ENCODE measurements at regions not wholly inside any gene's neighbourhood (a gene's known extent, or its start where the extent isn't known, plus 50 kb on each side); places are given as distances from the start of the nearest gene placed in this dataset.

DNA sequence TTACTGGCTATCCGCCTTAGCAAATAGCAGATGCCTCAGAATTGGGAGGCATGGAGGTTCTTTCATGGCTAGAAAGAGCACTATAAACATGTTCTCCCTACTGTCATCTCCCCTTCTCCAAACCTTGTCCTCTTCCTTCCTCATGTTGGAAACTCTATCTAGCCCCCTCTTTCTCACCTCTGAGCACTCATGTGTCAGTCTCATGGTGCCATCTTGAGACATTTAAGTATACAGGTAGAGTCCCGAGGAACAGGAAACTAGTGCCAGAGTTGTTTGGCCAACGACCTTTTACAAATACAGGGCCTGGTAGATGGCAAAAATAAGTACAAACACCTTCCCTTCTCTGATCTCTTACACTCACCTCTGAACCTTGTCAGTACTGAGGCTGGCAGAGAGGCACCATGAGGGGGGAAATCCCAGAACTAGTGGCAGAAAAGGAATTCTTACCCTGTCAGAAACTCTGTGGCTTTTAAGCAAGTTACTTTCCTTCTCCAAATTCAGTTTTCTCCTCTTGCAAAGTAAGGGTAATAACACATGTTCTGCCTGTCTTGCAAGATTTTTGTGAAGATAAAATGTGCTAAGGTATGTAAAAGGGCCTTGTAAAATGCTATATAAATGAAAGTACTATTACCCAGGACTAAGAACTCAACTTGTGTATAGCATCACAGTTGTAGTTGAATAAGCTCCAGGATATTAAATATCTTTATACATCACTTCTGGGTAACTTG, 94.1 kb upstream of the SNX2 start:
- no peak overlapping the region for H3K4me3 ChIP-seq (ENCODE audit: insufficient read depth, low read depth, low read length)
- no peak overlapping the region for H4K91ac ChIP-seq (ENCODE audit: insufficient read depth, low read depth, low read length)
- H2BK15ac ChIP-seq (ENCODE audit: low read depth, low read length): no peak overlapping the region
- H3K4ac ChIP-seq (ENCODE audit: low read depth, low read length): no peak overlapping the region
- no peak overlapping the region for H2AK5ac ChIP-seq (ENCODE audit: low read depth, low read length)
- WGBS, 2 experiments (ENCODE audit: extremely low coverage in 2 of 2, insufficient read length in 1 of 2): 80% methylated on average over 1 of the region's 3 CpGs; no CpG with 5 or more reads in 1 of the 2 experiments
- CTCF ChIA-PET: no interaction called here
- no peak overlapping the region for H3K4me2 ChIP-seq (ENCODE audit: low read depth, low read length)
- no peaks in the 10 kb centered on the region for H3K4me1 ChIP-seq (ENCODE audit: control insufficient read depth, insufficient read depth, low read length)
- H3K36me3 ChIP-seq (ENCODE audit: control insufficient read depth, insufficient read depth, low read length): no peaks in the 10 kb centered on the region
- POLR2A ChIA-PET (ENCODE audit: unreplicated experiment): no interaction called here
- no peak overlapping the region for H2AK9ac ChIP-seq (replicated peaks; ENCODE audit: low read depth, low read length, poor library complexity)
- no peak overlapping the region for H3K18ac ChIP-seq (ENCODE audit: low read depth, low read length)
- TF ChIP-seq, protein P1, sequence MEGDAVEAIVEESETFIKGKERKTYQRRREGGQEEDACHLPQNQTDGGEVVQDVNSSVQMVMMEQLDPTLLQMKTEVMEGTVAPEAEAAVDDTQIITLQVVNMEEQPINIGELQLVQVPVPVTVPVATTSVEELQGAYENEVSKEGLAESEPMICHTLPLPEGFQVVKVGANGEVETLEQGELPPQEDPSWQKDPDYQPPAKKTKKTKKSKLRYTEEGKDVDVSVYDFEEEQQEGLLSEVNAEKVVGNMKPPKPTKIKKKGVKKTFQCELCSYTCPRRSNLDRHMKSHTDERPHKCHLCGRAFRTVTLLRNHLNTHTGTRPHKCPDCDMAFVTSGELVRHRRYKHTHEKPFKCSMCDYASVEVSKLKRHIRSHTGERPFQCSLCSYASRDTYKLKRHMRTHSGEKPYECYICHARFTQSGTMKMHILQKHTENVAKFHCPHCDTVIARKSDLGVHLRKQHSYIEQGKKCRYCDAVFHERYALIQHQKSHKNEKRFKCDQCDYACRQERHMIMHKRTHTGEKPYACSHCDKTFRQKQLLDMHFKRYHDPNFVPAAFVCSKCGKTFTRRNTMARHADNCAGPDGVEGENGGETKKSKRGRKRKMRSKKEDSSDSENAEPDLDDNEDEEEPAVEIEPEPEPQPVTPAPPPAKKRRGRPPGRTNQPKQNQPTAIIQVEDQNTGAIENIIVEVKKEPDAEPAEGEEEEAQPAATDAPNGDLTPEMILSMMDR (conservative IDR thresholded peaks at IDR 0.05; ENCODE audit: low read depth, low read length): no peak
- TF ChIP-seq RCOR1 (IDR thresholded peaks at IDR 0.05; ENCODE audit: insufficient replicate concordance, low read length): no peak
- TF ChIP-seq, protein P2, sequence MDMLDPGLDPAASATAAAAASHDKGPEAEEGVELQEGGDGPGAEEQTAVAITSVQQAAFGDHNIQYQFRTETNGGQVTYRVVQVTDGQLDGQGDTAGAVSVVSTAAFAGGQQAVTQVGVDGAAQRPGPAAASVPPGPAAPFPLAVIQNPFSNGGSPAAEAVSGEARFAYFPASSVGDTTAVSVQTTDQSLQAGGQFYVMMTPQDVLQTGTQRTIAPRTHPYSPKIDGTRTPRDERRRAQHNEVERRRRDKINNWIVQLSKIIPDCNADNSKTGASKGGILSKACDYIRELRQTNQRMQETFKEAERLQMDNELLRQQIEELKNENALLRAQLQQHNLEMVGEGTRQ (IDR thresholded peaks at IDR 0.05; ENCODE audit: low read depth, low read length): no peak
- TF ChIP-seq RAD21 (IDR thresholded peaks at IDR 0.05; ENCODE audit: low read length): no peak
- TF ChIP-seq RFX5 (IDR thresholded peaks at IDR 0.05; ENCODE audit: low read depth, low read length): no peak
- TF ChIP-seq SMC3 (IDR thresholded peaks at IDR 0.05; ENCODE audit: low read depth, low read length): no peak
- no peak for TF ChIP-seq MAZ (IDR thresholded peaks at IDR 0.05; ENCODE audit: borderline replicate concordance, low read depth, low read length)
- no peak for TF ChIP-seq POLR2A (IDR thresholded peaks at IDR 0.05; ENCODE audit: low read depth, low read length)
- TF ChIP-seq NFE2L2 (IDR thresholded peaks at IDR 0.05; ENCODE audit: low read depth, low read length): no peak
- H3K14ac ChIP-seq (replicated peaks; ENCODE audit: low read depth, low read length): no peak overlapping the region
- dilution Hi-C loops (cut with HindIII; ENCODE audit: low sequenced_read_pairs, unreplicated experiment): no loop called here
- H4K8ac ChIP-seq (ENCODE audit: low read depth in 2 of 2, low read length in 2 of 2): no peak overlapping the region
- no peak overlapping the region for H4K5ac ChIP-seq (ENCODE audit: low read depth, low read length)
- H3K9ac ChIP-seq (ENCODE audit: low read depth, low read length): no peak overlapping the region
- no peaks in the 10 kb centered on the region for H3K9me3 ChIP-seq (ENCODE audit: control insufficient read depth, insufficient read depth, low read length)
- ATAC-seq (ENCODE audit: low read depth) (no peak), DNase-seq (no peak)
- in situ Hi-C loops (cut with MboI; ENCODE audit: low sequenced_read_pairs): no loop called here
- H3K27me3 ChIP-seq (ENCODE audit: control insufficient read depth, insufficient read depth, low read length): peaks cover 3% of the 10 kb centered on the region; the same call in 1 of the 2 replicates
- H4K20me1 ChIP-seq (ENCODE audit: insufficient read depth, low read length): no peaks in the 10 kb centered on the region
- no peak overlapping the region for H3K27ac ChIP-seq (ENCODE audit: insufficient read depth, low read length)
- H2BK120ac ChIP-seq (ENCODE audit: low read depth, low read length): no peak overlapping the region
- H3K56ac ChIP-seq (ENCODE audit: extremely low read depth, insufficient read depth, low read length): no peak overlapping the region
- H3K9me1 ChIP-seq (ENCODE audit: insufficient read depth, low read length): no peaks in the 10 kb centered on the region
- no TSS peak for BruUV-seq (replicated peaks)
- no peak overlapping the region for H2AFZ ChIP-seq (replicated peaks; ENCODE audit: low read length, poor library complexity)
- intact Hi-C loops (cut with micrococcal nuclease): no loop called here
- H2BK5ac ChIP-seq (ENCODE audit: low read depth, low read length, poor library complexity, severe bottlenecking): no peak overlapping the region
- no peak overlapping the region for H3K23ac ChIP-seq (ENCODE audit: low read depth, low read length)
- no peak overlapping the region for H2BK20ac ChIP-seq (ENCODE audit: low read depth, low read length)
- H3K79me1 ChIP-seq (ENCODE audit: low read depth in 1 of 2, low read length in 2 of 2): no peaks in the 10 kb centered on the region

Data from IMR-90 (cell line).